Activated CD4-positive, alpha-beta T cell treated with anti-CD3 and anti-CD28 coated beads, Interleukin-2, amount 50 U/mL, for 24 hours (primary cell): ENCODE measurements at regions not wholly inside any gene's neighbourhood (a gene's known extent, or its start where the extent isn't known, plus 50 kb on each side); places are given as distances from the start of the nearest gene placed in this dataset.

Experiments used
- DNase-seq, 2 donors: peaks; one replicate each; pipeline ENCODE4 v3.0.0-alpha.2; 2020; ENCODE audit warnings: low read depth in 1 of 2, low spot score in 1 of 2

DNA sequence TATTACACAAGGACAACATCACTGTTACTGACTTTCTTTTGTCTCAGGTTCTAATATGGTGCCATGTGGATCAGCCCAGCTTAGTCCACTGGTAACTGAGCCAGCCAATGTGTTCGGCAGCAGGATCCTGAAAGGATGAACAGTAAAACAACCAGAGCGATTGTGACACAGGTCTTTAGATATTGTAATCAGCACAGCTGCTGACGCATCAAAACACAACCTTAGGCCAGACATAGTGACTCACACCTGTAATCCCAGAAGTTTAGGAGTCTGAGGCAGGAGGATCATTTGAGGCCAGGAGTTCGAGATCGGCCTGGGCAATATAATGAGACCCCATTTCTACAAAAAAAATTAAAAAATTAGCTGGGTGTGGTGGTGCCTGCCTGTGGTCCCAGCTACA, 183.4 kb upstream of the CDH20 start:
- DNase-seq, result no peak

DNA sequence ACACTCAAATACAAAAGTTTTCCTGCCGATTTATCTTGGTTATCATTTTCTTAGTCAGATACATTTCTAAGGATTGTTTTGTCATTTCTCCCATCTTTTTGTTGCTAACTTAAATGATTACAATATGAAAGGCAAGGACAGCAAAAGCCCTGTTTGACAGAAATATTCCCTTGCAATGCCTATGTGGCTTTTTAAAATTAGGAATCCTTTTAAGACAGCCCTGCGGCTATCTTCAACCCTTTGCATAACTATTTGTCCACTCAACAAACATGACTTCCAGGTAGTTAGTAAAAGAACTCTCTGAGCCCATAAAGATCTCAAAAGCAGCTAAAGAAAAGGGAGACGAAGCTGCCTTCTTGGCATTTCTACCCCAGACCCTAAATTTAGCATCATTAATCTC, 179.7 kb upstream of the CDH20 start:
- no peak for DNase-seq

DNA sequence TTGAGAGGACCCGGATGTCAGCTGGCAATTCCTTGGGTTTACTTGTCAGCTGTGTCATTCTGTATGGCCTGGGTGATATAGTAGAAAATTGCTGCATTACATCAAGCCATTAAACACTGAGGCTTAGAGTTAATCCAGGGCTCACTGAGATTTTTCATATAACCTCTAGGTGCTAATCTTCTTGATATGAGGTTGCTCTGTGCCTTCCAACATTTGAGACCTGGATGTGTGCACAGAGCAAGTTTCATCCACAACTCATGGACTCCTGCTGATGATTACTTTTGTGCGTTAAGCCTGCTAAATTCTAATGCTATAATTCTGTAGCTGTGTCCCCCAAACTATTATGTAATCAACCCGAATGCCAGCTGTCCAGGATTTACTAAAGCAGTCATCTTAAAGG, 178.4 kb upstream of the CDH20 start:
- DNase-seq, result no peak

DNA sequence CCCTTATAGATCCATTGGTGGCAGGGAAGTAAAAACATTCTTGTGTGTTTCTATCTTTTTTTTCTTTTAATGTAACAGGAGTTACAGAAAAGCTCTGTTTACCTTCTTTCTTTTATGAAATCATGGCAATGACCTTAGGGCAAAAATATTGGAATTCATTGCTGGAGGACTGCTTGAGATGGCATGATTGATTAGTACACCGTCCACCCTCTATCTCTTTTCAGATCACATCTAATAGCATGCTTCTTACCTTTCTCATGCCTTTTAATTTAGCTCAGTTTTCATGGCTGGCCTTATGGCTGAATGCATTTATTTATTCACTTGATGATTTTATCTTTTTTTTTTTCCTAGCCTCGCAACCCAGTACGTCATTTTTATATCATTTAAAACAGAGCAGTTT, 177.6 kb upstream of the CDH20 start:
- no peak for DNase-seq

DNA sequence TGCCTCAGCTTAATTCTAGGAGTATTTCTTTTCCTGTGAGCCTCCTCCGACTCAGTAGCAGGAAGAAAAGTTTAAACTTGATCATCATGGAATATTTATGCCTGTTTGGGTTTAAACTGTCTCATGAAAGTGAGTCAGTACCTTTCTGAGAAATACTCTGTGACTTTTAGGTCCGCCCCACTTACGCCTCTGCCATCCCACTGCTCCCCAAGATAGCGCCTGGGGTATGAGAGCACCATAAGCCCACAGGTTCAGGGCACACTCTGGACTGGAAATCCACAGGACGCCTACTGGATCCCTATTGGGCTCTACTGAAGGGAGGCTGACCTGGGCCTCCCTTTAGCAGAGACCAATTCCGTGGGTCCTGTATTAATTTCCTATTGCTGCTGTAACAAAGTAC, 175.8 kb upstream of the CDH20 start:
- DNase-seq, result no peak

DNA sequence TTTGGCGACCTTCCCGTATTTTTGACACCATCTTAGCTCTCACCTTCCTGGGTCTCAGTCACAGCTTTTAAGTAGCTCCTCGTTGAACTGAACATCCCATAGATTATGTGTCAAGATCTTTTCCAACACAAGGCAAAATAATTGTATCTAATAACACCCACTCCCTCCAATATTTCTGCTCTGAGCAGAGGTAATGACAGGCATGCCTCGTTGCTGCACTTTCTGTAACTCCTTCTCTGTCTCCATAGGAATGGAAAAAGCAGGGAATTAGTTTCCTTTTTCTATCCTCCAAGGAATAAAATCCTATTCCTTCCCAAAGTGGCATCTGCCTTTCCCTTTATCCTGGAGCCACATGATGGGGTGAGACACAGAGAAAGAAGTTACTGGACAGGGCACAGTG, 174.0 kb upstream of the CDH20 start:
- DNase-seq, result no peak

DNA sequence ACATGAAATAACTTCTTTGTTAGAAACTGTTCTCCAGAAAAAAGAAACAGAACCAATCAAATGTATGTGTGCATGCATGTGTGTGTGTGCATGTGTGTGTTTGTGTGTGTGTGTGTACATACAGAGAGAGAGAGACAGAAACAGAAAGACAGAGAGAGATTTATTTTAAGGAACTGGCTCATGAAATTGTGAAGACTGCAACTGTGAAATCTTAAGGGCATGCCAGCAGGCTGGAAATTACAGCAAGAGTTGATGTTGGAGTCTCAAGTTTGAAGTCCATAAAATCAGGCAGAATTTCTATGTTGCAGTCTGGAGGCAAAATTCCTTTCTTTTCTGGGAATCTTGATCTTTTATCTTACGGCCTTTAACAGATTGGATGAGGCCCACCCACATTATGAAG, 168.9 kb upstream of the CDH20 start:
- no peak for DNase-seq

DNA sequence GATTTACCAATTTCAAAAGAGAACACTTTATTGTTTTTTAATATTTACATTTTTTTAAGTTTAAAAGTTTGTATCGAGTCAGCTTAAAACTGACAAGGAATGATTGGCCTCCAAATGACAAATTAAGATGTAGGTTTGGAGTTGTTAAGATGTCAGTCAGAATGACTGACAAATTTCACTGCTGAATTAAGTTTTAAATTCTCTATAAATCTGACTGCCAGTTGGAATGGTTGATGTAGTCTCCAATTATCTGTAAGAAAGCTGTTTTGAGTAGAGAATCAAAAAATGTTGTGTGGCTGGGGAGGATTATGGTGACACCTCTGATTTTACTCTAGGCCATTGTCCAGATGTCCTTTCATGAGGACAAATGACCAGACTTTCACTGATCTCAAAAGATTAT, 165.3 kb upstream of the CDH20 start:
- no peak for DNase-seq

DNA sequence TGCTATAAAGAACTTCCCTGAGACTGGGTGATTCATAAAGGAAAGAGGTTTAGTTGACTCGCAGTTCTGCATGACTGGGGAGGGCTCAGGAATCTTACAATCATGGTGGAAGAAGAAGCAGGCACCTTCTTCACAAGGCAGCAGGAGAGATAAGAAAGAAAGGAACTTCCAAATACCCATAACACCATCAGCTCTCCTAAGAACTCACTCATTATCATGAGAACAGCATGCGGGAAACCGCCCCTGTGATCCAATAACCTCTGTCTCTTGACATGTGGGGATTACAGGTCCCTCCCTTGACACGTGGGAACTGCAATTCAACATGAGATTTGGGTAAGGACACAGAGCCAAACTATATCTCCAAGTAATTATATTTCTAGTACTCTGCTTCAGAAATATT, 163.8 kb upstream of the CDH20 start:
- DNase-seq, result no peak

DNA sequence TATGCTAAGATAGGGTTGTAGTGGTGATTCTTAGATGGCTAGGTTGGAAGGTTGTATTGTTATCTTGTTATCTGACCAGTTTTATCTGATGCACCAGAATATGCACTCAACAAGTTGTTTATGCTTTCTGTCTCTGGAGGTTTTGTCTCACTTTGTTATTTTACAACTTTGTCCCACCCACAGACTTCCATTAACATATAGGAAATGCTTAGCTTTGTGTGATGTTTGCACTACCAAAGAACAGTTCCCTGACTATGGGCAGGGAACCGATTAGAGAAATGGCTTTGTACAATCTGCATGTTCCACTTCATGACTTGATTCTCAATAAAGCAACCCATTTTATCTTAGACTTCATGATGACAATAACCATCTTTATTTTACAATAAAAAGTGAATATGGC, 160.6 kb upstream of the CDH20 start:
- no peak for DNase-seq

DNA sequence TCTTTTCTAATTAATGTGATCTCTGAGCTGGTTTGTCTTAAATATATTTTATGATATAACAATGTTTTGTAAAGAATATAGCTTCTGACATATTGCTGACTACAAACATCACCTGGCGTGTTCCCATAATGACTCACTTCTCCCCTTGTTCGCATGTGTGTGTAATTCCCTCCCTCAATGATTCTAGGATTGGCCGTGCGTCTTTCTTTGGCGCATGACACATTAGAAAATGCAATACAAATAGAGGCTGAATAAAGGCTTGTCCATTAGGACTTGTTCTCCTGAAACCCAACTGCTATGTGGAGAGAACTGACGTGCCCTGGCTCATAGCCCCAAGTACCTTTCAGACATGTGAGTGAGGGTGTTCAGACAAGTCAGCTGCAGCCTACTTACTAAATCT, 159.7 kb upstream of the CDH20 start:
- no peak for DNase-seq

DNA sequence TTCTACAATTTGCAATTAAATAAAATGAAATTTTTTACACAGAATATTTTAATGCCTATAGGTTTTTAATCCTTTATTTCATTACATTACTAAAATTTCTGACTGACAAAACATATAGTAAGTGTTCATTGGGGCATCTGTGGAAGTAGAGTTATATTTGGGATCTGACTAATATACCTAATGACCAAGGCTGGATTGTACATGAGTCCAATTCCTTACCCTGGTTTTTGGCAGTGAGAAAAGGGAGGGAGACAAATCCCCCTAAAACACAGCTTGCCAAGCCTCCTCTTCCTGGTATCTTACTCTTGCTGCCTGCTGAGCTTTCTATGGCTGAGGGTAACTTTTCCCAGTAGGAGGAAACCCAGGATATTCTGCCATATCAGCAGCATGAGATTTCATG, 149.4 kb upstream of the CDH20 start:
- DNase-seq, result no peak

DNA sequence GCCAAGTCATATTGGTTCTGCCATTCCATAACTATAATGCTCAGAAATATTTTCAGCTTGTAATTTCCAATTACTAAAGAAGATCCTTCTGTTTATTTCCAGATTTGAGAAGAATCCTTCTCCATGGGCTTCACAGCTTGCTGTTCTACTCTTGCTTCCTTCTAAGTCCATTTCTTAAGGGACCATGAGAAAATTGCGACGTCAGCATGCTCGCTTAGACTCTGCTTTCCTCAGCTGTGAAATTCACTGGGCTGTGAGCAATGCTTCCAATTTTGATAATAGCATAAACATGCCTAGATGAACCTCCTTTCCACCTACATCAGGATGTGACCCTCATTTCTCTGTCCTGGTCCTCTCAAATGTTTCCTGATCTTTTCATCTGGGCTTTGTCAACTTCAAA, 145.3 kb upstream of the CDH20 start:
- no peak for DNase-seq

DNA sequence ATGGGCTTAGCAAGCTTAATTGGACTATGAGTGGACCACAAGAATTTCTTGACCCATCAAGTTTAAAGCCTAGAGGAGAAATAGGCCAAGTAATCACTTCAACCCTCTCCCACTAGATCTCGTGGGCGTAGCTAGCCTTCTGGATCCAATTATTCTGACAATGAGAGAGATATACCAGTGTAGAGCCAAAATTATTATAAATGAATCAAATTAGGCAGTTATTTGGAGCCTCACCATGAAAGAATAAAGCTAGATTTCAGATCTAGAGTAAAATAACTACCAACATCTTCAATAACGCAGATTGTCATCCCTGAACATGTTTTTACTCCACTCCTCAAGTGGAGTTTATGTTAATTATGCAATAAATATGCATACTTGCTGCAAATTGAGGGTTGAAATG, 143.9 kb upstream of the CDH20 start:
- DNase-seq, result no peak

DNA sequence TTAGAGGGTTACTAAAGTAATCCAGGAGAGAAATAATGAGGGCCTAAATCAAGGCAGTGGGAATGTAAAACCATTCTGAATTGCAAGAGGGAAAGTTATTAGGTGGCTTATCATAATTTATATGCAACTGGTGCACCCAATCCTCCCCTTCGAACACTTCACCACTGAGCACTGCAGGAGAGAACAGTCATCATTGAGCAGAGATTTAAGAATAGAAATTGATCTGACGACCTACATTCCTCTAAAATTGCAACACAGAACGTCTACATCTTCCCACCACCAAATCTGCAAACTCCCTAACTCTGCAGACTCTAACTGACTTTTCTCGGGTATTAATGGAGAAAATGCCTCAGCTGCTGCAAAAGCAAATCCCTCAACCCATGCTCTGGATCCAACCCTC, 138.5 kb upstream of the CDH20 start:
- no peak for DNase-seq

DNA sequence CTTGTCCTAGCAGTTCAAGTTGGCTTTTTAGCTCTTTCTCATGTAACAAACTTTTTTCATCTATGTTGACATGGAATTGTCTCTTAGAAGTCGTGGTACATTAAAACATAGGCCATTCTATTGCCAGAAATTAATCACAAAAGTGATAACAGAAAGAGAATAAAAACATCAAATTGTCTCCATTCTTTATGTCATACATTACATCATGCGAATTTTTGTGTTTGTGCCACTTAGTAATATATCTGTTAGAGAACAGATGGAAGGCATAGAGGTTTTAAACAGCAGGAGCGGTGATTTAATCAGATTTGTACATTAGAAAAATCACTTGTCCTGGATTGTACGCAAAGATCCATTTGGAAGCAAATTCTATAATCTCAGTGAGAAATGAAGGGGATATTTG, 136.5 kb upstream of the CDH20 start:
- DNase-seq, result no peak

DNA sequence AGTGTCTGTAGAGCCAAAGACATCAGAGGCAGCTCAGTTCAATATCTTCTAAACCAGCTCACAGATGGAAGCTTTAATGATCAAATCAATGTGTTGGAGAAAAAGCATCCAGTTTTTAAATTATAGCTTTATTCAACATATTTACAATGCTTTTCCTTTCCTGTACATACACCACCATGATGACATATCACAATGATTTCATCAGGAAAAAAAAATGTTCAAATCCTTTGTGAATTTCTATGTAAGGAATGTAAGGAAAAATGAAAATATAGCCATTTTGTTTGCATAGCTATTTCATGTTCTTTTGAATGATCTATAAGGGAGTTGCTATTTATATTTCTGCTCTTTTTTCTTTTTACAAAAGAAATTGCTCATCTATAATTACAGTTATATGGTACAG, 134.7 kb upstream of the CDH20 start:
- DNase-seq, result no peak

DNA sequence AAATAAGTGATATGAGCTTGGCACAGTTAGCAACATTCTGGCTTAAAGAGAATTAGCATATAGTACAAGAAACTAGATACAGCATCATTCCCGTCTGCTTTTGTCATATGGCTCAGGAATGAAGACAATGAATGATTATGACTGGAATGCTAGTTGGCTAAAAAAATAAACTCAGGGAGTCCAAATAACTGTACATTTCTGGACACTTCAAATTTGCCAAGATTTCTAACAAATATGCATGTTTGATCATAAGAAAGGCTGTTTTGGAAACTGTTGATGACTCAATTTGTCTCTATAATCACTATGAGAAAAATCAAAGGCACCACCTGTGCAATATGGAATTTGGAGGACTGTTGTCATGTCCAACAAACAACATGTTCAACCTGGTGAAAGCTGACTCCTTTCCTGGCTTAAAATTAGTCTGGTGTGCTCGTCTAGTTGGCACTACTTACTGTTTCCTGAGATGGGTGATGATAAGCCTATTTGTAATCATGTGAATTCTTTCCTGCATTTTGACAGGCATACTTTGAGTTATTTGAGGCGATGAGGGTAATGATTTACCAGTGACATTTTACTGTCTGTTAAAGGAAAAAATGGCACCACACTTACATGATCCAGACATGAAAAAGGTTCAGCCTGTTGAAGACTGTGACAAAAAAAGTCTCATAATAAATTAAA, 133.9 kb upstream of the CDH20 start:
- no peak for DNase-seq

DNA sequence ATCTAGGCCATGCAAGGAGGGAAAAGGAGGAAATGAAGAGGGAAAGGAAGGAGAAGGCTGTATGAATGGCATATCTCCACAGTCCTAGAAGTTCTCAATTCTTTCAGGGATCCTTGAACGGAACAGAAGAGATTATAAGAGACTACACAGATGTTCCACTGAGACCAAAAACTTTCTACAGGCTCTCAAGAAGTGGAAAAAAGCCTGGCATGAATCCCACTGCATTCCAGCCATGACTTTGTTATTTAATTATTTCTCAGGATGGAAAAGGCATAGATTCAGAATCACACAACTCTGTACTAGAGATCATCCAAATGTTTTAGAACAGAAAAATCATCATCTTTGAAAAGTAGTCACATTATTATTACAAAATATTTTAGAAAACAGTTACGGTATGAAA, 131.7 kb upstream of the CDH20 start:
- DNase-seq, result no peak

DNA sequence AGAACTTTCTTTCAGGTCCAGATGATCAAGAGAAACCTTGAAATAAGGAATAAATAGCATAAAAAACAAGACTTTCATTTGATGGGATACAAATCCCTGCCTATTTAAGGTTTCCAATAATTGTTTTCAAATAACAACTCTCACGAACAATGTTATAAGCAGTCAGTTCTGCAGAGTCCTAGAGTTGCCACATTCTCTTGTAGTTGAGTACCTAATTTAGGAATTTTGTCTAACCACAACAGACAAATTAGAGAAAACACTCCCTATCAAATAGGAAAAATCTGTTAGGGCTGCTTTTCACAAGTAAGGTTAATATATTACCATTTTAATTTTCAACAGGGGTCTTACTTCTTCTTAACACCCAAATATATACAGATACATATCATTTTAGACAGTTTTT, 130.1 kb upstream of the CDH20 start:
- DNase-seq, result no peak

DNA sequence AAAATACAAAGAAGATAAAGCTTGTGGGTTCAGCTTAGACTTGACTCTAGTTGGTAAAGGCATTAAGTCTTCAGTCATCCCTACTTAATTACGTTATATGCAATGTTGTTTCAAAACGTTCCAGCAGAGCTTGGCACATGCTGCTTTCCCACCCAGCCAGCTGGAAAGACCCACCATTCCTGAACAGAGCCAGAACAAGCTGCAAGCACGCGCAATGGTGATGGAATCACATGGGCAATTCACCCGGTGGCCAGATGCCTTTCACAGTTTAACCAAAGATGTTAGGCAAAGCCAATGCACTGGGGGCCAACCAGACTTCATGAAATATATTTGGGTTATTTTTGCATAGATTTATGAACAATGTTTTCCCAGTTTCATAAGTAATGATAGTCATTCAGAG, 123.4 kb upstream of the CDH20 start:
- DNase-seq, result no peak

DNA sequence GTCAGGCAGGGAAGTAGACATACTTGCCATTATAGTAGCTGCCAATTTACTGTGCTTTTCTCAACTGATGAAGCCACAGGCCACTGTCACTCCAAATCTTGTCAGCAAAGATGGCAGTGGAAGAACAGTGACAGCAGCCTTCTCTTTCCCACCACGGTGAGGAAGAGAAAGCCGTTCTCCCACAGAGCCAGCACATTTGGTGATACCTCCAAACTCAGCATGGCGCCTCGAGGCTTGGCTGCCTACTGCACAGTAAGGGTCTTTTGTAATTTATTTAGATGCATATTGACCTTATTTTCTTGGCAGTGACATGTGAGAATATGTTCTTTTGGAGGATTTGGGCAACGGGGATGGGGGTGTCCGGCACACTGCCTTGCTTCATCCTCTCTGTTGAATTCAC, 117.2 kb upstream of the CDH20 start:
- DNase-seq, result no peak

DNA sequence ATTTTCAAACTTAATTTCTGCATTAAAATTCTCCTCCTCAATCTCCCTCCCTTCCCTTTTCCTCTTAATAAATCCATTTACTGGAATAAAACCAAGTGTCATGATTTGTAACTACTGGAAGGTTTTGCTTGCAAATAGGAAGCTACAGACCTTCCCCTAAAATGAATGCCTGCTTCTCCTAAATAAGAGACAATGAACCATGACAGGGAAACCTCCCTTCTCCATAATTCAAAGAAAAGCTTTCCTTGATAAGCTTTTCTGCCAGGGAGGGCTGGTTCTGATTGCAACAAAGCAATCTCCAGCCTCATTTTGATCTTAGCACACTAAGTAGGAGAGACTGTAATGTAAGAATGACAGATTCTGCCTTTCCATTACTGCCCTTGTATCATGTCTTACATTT, 111.0 kb upstream of the CDH20 start:
- no peak for DNase-seq

DNA sequence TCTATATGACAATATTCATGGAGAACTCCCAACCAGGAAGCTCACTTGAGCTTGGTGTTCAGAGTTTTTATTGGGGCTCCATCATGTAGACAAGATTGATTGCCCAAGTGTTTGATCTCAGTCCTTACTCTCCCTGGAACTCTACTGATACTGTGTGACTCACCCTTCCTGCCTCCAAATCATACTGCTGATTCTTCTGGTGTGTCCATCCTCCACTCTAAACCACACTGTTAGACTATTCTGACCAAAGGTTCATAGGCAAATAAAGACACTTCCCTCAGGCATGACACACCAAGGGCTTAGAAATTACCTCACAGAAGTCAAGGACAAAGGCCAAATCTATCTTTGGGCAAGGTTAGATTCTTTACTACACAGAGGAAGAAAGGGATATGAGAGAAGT, 107.9 kb upstream of the CDH20 start:
- no peak for DNase-seq
